Psoas muscle (tissue), 7 donors: ENCODE measurements at regions not wholly inside any gene's neighbourhood (a gene's known extent, or its start where the extent isn't known, plus 50 kb on each side); places are given as distances from the start of the nearest gene placed in this dataset.

Source experiments
- ATAC-seq, 4 donors: fragments of 200-7000 bp; cut with Tn5 transposase; one replicate each; pipeline ENCODE4 v1.9.1; 2020; ENCODE audit warnings: moderate library complexity in 3 of 4, mild to moderate bottlenecking in 2 of 4
- DNase-seq, 2 donors: peaks; one replicate each; pipeline ENCODE4 v3.0.0-alpha.2; 2020
- H3K27ac ChIP-seq: fragments of 200-600 bp; one replicate; pipeline ENCODE4 v1.8.0; 2022
- H3K27me3 ChIP-seq, 3 donors: fragments of 200-600 bp in 1 of 3; one replicate each; pipeline versions ENCODE4 v1.6.1 to v1.8.0; 2013 to 2022; ENCODE audit warnings: low read length in 2 of 3, mild to moderate bottlenecking in 2 of 3, moderate library complexity in 1 of 3; ENCODE audit not compliant: insufficient read depth in 3 of 3
- H3K36me3 ChIP-seq, 2 donors: fragments of 200-600 bp in 1 of 2; one replicate each; pipeline versions ENCODE4 v1.6.1 to v1.8.0; 2013 to 2022; ENCODE audit warnings: low read depth in 1 of 2, mild to moderate bottlenecking in 1 of 2, moderate library complexity in 1 of 2; ENCODE audit not compliant: insufficient read depth in 1 of 2
- H3K4me1 ChIP-seq: fragments of 200-600 bp; one replicate; pipeline ENCODE4 v1.8.0; 2022
- H3K4me3 ChIP-seq: fragments of 200-600 bp; one replicate; pipeline ENCODE4 v1.8.0; 2022; ENCODE audit warnings: mild to moderate bottlenecking
- H3K9me3 ChIP-seq: fragments of 200-600 bp; one replicate; pipeline ENCODE4 v1.8.0; 2022
- WGBS, 3 donors: extraction: QIAGEN DNeasy Blood & Tissue Kit; methylation state at CpG; one replicate each; pipeline versions ENCODE4 v1.1.6 to v1.1.7; 2013; 5-methylcytosine and 5-hydroxymethylcytosine counted together
- intact Hi-C, 2 donors: fragments of 100-400 bp; cut with DNase I; formaldehyde crosslinking; loops; one replicate each; pipeline versions ENCODE4 v1.11.0 to v1.14.2; 2022
- TF ChIP-seq, protein P1 (sequence below): fragments of 200-600 bp; IDR thresholded peaks from one replicate; pipeline ENCODE4 v1.8.0; 2022; ENCODE audit warnings: antibody characterized with exemption
- donor health status: healthy with polysubstance abuse.
- donor health status: DM: no; HTN: no; CAD: no; lungs with moderate emphysema.
- donor health status: Bipolar disorder and iron deficiency.
- donor health status: healthy.
- donor health status: DM: yes; HTN: yes; CAD: no.
- donor health status: DM: no; HTN: no; CAD: no.
- donor health status: DM: yes; HTN: yes; CAD: no.

DNA sequence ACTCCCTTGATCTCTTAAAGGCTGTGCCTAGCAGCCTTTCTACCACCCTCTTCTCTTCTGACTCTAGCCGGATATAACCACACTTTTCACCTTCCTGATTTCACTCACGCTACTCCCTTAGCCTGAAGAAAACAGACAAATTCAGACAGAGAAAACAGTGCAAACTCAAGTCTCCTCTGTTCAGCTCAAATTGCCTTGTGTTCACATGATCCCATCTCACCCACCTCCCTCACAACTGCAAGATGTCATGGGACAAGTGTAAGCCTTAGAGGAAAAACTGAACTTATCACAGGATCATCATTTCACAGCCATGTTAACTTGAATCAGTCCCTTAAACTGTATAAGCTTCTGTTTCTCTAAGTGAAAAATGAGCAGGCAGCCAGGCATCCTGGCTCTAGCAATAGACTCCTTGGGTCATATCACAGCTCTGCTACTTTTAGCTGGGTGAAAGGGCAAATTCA is 66.5 kb upstream of the TENT5A start:
- Histone ChIP-seq H3K36me3 (no peaks in the 10 kb centered on the region), H3K27me3 (no peaks in the 10 kb centered on the region), H3K4me3 (no peak overlapping the region), H3K4me1 (no peaks in the 10 kb centered on the region), H3K27ac (no peak overlapping the region), H3K9me3 (no peaks in the 10 kb centered on the region)
- ATAC-seq: no peak
- TF ChIP-seq, protein P1, sequence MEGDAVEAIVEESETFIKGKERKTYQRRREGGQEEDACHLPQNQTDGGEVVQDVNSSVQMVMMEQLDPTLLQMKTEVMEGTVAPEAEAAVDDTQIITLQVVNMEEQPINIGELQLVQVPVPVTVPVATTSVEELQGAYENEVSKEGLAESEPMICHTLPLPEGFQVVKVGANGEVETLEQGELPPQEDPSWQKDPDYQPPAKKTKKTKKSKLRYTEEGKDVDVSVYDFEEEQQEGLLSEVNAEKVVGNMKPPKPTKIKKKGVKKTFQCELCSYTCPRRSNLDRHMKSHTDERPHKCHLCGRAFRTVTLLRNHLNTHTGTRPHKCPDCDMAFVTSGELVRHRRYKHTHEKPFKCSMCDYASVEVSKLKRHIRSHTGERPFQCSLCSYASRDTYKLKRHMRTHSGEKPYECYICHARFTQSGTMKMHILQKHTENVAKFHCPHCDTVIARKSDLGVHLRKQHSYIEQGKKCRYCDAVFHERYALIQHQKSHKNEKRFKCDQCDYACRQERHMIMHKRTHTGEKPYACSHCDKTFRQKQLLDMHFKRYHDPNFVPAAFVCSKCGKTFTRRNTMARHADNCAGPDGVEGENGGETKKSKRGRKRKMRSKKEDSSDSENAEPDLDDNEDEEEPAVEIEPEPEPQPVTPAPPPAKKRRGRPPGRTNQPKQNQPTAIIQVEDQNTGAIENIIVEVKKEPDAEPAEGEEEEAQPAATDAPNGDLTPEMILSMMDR: no peak
- WGBS, 3 donors: 65 to 78% (median 69%) methylated on average over 2 of the region's 2 CpGs
- intact Hi-C loops: no loop called here
- DNase-seq: no peak

DNA sequence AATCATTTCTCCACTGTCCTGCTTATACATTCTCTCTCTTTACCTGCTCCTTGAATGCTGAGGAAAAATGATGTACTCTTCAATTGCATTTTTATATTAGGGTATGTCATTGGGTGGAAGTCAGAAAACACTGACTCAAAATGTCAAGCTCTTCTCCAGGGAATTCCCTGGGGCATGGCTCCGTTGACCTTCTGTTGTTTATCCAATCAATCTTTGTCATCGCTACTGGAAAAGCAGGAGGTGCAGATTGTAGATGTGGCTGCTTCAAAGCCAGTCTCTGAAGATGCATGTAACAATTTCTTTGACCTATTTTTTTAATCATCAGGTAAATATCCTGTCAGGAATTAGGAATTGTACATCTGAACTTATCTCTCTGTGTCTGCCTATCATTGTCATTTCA is 63.9 kb upstream of the TENT5A start:
- DNase-seq (no peak), ATAC-seq (no peak)
- whole genome bisulfite sequencing, 3 donors: 56 to 62% (median 61%) methylated on average over 2 of the region's 2 CpGs
- TF ChIP-seq, protein P1: no peak
- no peaks in the 10 kb centered on the region for H3K9me3 ChIP-seq
- no peaks in the 10 kb centered on the region for H3K36me3 ChIP-seq
- intact Hi-C loops: no loop called here
- H3K4me1 ChIP-seq: no peaks in the 10 kb centered on the region
- H3K27me3 ChIP-seq: no peaks in the 10 kb centered on the region
- no peak overlapping the region for H3K27ac ChIP-seq
- no peak overlapping the region for H3K4me3 ChIP-seq

DNA sequence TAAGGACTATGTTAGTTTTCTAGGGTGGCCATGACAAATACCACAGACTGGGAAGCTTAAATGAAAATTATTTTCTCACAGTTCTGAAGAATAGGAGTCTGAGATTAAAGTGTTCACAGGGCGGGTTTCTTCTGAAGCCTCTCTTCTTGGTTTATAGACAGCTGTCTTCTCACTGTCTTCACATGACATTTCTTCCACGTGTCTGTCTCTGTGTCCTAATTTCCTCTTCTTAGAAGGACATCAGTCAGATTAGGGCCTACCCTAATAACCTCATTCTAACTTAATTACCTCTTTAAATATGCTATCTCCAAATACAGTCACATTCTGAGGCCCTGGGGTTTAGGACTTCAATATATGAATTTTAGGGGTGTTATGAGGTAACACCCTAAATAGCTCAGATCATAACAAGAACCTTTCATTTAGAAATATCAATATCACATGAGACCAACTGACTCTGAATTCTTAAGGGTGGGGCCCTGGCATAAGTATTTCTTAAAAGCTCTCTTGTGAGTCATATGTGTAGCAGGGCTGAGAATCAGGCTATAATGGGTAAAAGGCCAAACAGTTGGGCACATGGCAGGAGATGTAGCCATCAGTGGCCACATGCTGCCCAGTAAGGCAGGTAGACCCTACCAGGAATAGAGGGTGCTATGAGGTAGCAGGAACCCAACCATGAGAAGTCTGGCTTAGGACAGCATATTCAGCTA is 62.0 kb upstream of the TENT5A start:
- TF ChIP-seq, protein P1: no peak
- intact Hi-C loops: no loop called here
- no peak for ATAC-seq
- Histone ChIP-seq H3K36me3 (no peaks in the 10 kb centered on the region), H3K4me1 (no peaks in the 10 kb centered on the region), H3K9me3 (no peaks in the 10 kb centered on the region), H3K27ac (no peak overlapping the region), H3K27me3 (no peaks in the 10 kb centered on the region), H3K4me3 (no peak overlapping the region)
- no peak for DNase-seq
- 30 to 77% (median 40%) methylated on average over 2 of the region's 2 CpGs for WGBS, 3 donors

DNA sequence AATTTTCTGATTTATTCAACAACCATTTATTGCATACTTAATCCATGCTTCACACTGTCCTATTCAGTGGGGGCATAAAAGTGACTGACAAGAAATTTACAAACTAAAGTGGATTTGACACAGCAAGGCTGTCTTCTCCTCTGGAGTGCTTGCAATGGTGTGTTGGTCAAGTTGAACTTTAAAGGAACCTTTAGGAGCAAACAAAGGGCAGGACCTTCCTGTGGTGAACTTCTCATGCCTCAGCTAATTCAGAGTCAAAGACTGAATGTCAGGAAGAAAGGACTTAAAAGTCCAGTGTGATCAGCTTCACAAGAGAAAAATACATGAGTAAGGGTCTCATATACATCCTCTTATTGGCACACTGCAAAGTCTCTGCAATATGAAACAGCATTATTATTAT is 60.8 kb upstream of the TENT5A start:
- TF ChIP-seq, protein P1: no peak
- Histone ChIP-seq H3K9me3 (no peaks in the 10 kb centered on the region), H3K4me1 (no peaks in the 10 kb centered on the region), H3K27ac (no peak overlapping the region), H3K36me3 (no peaks in the 10 kb centered on the region), H3K4me3 (no peak overlapping the region), H3K27me3 (no peaks in the 10 kb centered on the region)
- ATAC-seq (no peak), DNase-seq (no peak)
- intact Hi-C loops: no loop called here

DNA sequence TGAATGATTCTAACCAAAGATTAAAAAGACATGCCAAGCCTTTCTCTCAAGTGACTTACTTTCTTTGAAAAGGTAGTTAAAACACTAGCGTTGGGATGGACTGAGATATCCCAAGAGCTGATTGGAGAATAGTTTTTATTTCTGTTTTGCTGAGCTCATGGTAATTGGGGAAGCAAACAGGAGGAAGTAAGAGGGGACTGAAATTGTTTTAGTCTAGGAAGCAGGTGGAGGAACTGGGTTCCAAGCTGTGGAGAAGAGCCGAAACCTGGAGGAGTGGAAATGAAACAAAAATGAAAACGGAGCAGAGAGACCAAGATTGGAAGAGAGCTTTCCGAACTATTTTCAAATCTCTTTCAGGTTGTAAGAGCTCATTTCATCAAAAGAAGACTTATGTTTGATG is 59.9 kb upstream of the TENT5A start:
- intact Hi-C loops: no loop called here
- H3K27me3 ChIP-seq: no peaks in the 10 kb centered on the region
- no peaks in the 10 kb centered on the region for H3K9me3 ChIP-seq
- H3K4me3 ChIP-seq: no peak overlapping the region
- TF ChIP-seq, protein P1: no peak
- 83 to 91% (median 84%) methylated on average over 4 of the region's 4 CpGs for WGBS, 3 donors
- H3K36me3 ChIP-seq: no peaks in the 10 kb centered on the region
- ATAC-seq (no peak), DNase-seq (no peak)
- no peaks in the 10 kb centered on the region for H3K4me1 ChIP-seq
- no peak overlapping the region for H3K27ac ChIP-seq
